ENCODE measurements at regions not wholly inside any gene's neighbourhood (a gene's known extent, or its start where the extent isn't known, plus 50 kb on each side); places are given as distances from the start of the nearest gene placed in this dataset.
"Not testable (repeated sequence)": the region's sequence is repeated elsewhere in the genome, so short reads cannot be mapped to it uniquely, and the experiment has no call there.

GRCh38 chr6:69555088-69555638, 241.6 kb downstream of the LMBRD1 start:
- Histone ChIP-seq H3K4me3 (no peak overlapping the region), H3K9ac (ENCODE audit: insufficient read length) (no peak overlapping the region), H3K9me3 (ENCODE audit: low read depth, low read length) (no peaks in the 10 kb centered on the region), H3K36me3 (ENCODE audit: insufficient read depth, low read length) (no peaks in the 10 kb centered on the region), H3K27ac (no peak overlapping the region)
- TF ChIP-seq FOXP2 (optimal IDR thresholded peaks at IDR 0.05; ENCODE audit: control extremely low read depth, extremely low read length, insufficient read depth) (no peak), POLR2AphosphoS5 (IDR thresholded peaks at IDR 0.05; ENCODE audit: borderline replicate concordance, low read depth, low read length) (no peak), EZH2 (IDR thresholded peaks at IDR 0.05) (no peak)
- DNase-seq (ENCODE audit: low read depth, low spot score): no peak

DNA sequence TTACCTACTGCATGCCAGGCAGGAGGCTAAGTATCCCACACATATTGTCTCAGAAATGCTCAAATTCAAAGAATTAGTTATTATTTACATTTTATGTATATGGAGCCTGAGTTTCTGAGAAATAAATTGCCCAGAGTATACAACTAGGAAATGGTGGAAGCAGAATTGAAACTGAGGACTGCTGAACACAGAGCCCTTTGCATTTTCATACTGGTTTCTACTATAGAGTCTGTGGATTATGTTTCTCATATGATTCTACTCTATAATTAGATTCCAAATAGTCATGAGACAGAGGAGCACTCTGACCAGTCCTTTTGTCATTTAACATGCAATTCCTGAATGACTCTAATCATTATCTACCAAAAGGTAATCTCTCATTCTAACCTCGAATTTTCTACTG, 254.3 kb downstream of the LMBRD1 start:
- DNase-seq (ENCODE audit: low read depth, low spot score): no peak
- TF ChIP-seq POLR2AphosphoS5 (IDR thresholded peaks at IDR 0.05; ENCODE audit: borderline replicate concordance, low read depth, low read length) (no peak), FOXP2 (optimal IDR thresholded peaks at IDR 0.05; ENCODE audit: control extremely low read depth, extremely low read length, insufficient read depth) (no peak), EZH2 (IDR thresholded peaks at IDR 0.05) (no peak)
- no peak overlapping the region for H3K27ac ChIP-seq
- no peaks in the 10 kb centered on the region for H3K9me3 ChIP-seq (ENCODE audit: low read depth, low read length)
- H3K9ac ChIP-seq (ENCODE audit: insufficient read length): no peak overlapping the region
- H3K4me3 ChIP-seq: no peak overlapping the region
- H3K36me3 ChIP-seq (ENCODE audit: insufficient read depth, low read length): no peaks in the 10 kb centered on the region

- DNase-seq (ENCODE audit: low read depth, low spot score): peak; percentile 51
- Histone ChIP-seq H3K36me3 (ENCODE audit: insufficient read depth, low read length) (no peaks in the 10 kb centered on the region), H3K9me3 (ENCODE audit: low read depth, low read length) (no peaks in the 10 kb centered on the region), H3K27ac (no peak overlapping the region), H3K9ac (ENCODE audit: insufficient read length) (no peak overlapping the region), H3K4me3 (peak overlapping the region; percentile 20; the same call in 1 of the 2 replicates)
- TF ChIP-seq FOXP2 (optimal IDR thresholded peaks at IDR 0.05; ENCODE audit: control extremely low read depth, extremely low read length, insufficient read depth) (no peak), EZH2 (IDR thresholded peaks at IDR 0.05) (no peak)
These were observed 268.8 kb downstream of the LMBRD1 start for GRCh38 chr6:69527921-69528476.

- H3K9me3 ChIP-seq (ENCODE audit: low read depth, low read length); H3K27ac ChIP-seq; H3K36me3 ChIP-seq (ENCODE audit: insufficient read depth, low read length); H3K9ac ChIP-seq (ENCODE audit: insufficient read length); H3K4me3 ChIP-seq; DNase-seq (ENCODE audit: low read depth, low spot score): not testable (repeated sequence)
These were observed 281.3 kb downstream of the LMBRD1 start for GRCh38 chr6:69515480-69515879.

DNA sequence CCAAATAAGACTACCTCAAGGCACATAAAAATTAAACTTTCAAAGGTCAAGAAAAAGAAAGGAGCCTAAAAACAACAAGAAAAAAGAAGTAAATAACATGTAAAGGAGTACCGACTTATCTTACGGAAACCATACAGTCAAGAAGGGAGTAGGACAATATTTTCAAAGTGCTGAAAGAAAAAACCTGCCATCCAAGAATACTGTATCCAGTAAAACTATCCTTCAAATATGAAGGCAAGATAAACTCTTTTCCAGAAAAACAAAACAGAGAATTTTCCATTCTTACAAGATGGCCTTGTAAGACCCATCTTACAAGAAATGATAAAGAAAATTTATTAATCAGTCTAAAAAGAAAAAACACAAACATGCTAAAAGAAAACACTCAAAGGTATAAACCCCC, 302.2 kb downstream of the LMBRD1 start:
- DNase-seq (ENCODE audit: low read depth, low spot score): no peak
- Histone ChIP-seq H3K36me3 (ENCODE audit: insufficient read depth, low read length) (no peaks in the 10 kb centered on the region), H3K4me3 (no peak overlapping the region), H3K27ac (no peak overlapping the region), H3K9me3 (ENCODE audit: low read depth, low read length) (peaks cover 5% of the 10 kb centered on the region; the same call in 1 of the 2 replicates), H3K9ac (ENCODE audit: insufficient read length) (no peak overlapping the region)
- no peak for TF ChIP-seq FOXP2 (optimal IDR thresholded peaks at IDR 0.05; ENCODE audit: control extremely low read depth, extremely low read length, insufficient read depth)
- TF ChIP-seq POLR2AphosphoS5 (IDR thresholded peaks at IDR 0.05; ENCODE audit: borderline replicate concordance, low read depth, low read length): no peak
- TF ChIP-seq EZH2 (IDR thresholded peaks at IDR 0.05): no peak

DNA sequence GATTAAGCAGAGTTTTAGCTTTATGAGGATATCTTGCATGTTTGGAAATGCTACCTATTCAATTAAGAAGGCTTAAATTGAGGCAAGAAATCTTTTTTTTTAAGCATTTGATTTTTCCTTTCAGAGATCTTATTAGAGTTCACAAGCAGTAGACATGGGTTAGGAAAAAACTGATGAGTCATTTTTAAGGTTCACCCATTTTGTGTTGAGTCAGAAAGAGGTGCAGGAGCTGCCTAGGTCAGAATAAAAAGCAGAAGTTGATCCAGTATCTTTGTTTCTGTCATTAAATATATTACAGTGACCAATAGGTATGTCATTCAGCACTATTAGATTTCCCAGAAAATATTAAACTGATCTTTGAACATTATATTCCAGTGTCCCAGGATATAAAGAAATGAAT, 306.8 kb downstream of the LMBRD1 start:
- DNase-seq (ENCODE audit: low read depth, low spot score): no peak
- no peak overlapping the region for H3K27ac ChIP-seq
- H3K9me3 ChIP-seq (ENCODE audit: low read depth, low read length): peaks cover 4% of the 10 kb centered on the region; the same call in 1 of the 2 replicates
- TF ChIP-seq POLR2AphosphoS5 (IDR thresholded peaks at IDR 0.05; ENCODE audit: borderline replicate concordance, low read depth, low read length): no peak
- no peak for TF ChIP-seq FOXP2 (optimal IDR thresholded peaks at IDR 0.05; ENCODE audit: control extremely low read depth, extremely low read length, insufficient read depth)
- TF ChIP-seq EZH2 (IDR thresholded peaks at IDR 0.05): no peak
- no peak overlapping the region for H3K9ac ChIP-seq (ENCODE audit: insufficient read length)
- H3K36me3 ChIP-seq (ENCODE audit: insufficient read depth, low read length): no peaks in the 10 kb centered on the region
- no peak overlapping the region for H3K4me3 ChIP-seq

GRCh38 chr6:69487688-69488087, 309.1 kb downstream of the LMBRD1 start:
- no peaks in the 10 kb centered on the region for H3K9me3 ChIP-seq (ENCODE audit: low read depth, low read length)
- no peak overlapping the region for H3K9ac ChIP-seq (ENCODE audit: insufficient read length)
- no peak for DNase-seq (ENCODE audit: low read depth, low spot score)
- no peaks in the 10 kb centered on the region for H3K36me3 ChIP-seq (ENCODE audit: insufficient read depth, low read length)
- H3K27ac ChIP-seq: no peak overlapping the region
- H3K4me3 ChIP-seq: no peak overlapping the region
- TF ChIP-seq EZH2 (IDR thresholded peaks at IDR 0.05) (no peak), FOXP2 (optimal IDR thresholded peaks at IDR 0.05; ENCODE audit: control extremely low read depth, extremely low read length, insufficient read depth) (no peak), POLR2AphosphoS5 (IDR thresholded peaks at IDR 0.05; ENCODE audit: borderline replicate concordance, low read depth, low read length) (no peak)

- no peak for TF ChIP-seq FOXP2 (optimal IDR thresholded peaks at IDR 0.05; ENCODE audit: control extremely low read depth, extremely low read length, insufficient read depth)
- TF ChIP-seq EZH2 (IDR thresholded peaks at IDR 0.05): no peak
- no peak for TF ChIP-seq POLR2AphosphoS5 (IDR thresholded peaks at IDR 0.05; ENCODE audit: borderline replicate concordance, low read depth, low read length)
- Histone ChIP-seq H3K27ac (no peak overlapping the region), H3K36me3 (ENCODE audit: insufficient read depth, low read length) (no peaks in the 10 kb centered on the region), H3K9ac (ENCODE audit: insufficient read length) (no peak overlapping the region), H3K9me3 (ENCODE audit: low read depth, low read length) (no peaks in the 10 kb centered on the region), H3K4me3 (no peak overlapping the region)
- DNase-seq (ENCODE audit: low read depth, low spot score): no peak
These were observed 329.7 kb downstream of the LMBRD1 start for GRCh38 chr6:69466979-69467570.

- no peak overlapping the region for H3K27ac ChIP-seq
- H3K9me3 ChIP-seq (ENCODE audit: low read depth, low read length): no peaks in the 10 kb centered on the region
- no peak for DNase-seq (ENCODE audit: low read depth, low spot score)
- no peak overlapping the region for H3K4me3 ChIP-seq
- no peaks in the 10 kb centered on the region for H3K36me3 ChIP-seq (ENCODE audit: insufficient read depth, low read length)
- H3K9ac ChIP-seq (ENCODE audit: insufficient read length): no peak overlapping the region
- TF ChIP-seq FOXP2 (optimal IDR thresholded peaks at IDR 0.05; ENCODE audit: control extremely low read depth, extremely low read length, insufficient read depth): no peak
- no peak for TF ChIP-seq EZH2 (IDR thresholded peaks at IDR 0.05)
- no peak for TF ChIP-seq POLR2AphosphoS5 (IDR thresholded peaks at IDR 0.05; ENCODE audit: borderline replicate concordance, low read depth, low read length)
These were observed 330.9 kb downstream of the LMBRD1 start for GRCh38 chr6:69465866-69466265.

Data from SK-N-MC (cell line).